CD4-positive, CD25-positive, alpha-beta regulatory T cell (primary cell): ENCODE measurements at regions not wholly inside any gene's neighbourhood (a gene's known extent, or its start where the extent isn't known, plus 50 kb on each side); places are given as distances from the start of the nearest gene placed in this dataset.

Experiments
- ATAC-seq, 2 donors: fragments of 150-1000 bp; cut with Tn5 transposase; one replicate each; pipeline ENCODE4 v1.10.0; 2021; ENCODE audit warnings: low read depth in 2 of 2, moderate number of reproducible peaks in 2 of 2, moderate library complexity in 1 of 2
- DNase-seq, 3 donors: peaks; one replicate each; pipeline versions ENCODE4 v3.0.0 to v3.0.0-alpha.2; 2012 to 2022; ENCODE audit warnings: mixed read lengths in 1 of 3
- H3K27ac ChIP-seq: one replicate; pipeline ENCODE4 v1.7.0; 2013; ENCODE audit warnings: mild to moderate bottlenecking, low read length; ENCODE audit not compliant: insufficient read depth, poor library complexity, severe bottlenecking
- H3K27me3 ChIP-seq: one replicate; pipeline ENCODE4 v1.7.0; 2013; ENCODE audit warnings: low read length; ENCODE audit not compliant: control insufficient read depth, insufficient read depth
- H3K36me3 ChIP-seq: one replicate; pipeline ENCODE4 v1.7.0; 2013; ENCODE audit warnings: mild to moderate bottlenecking, low read length, moderate library complexity; ENCODE audit not compliant: control insufficient read depth, insufficient read depth
- H3K4me1 ChIP-seq: 2 replicates; pipeline ENCODE4 v1.7.0; 2013; ENCODE audit warnings: mild to moderate bottlenecking, low read length; ENCODE audit not compliant: insufficient read depth, control insufficient read depth, poor library complexity, severe bottlenecking
- H3K4me3 ChIP-seq: one replicate; pipeline ENCODE4 v1.7.0; 2013; ENCODE audit warnings: low read depth, mild to moderate bottlenecking, low read length, moderate library complexity
- H3K9me3 ChIP-seq, 2 experiments: 1 replicate in 1 of 2; 2 replicates in 1 of 2; pipeline ENCODE4 v1.7.0; 2013; ENCODE audit warnings: low read length in 2 of 2, mild to moderate bottlenecking in 1 of 2, moderate library complexity in 1 of 2; ENCODE audit not compliant: control insufficient read depth in 2 of 2
- H3K27ac Mint-ChIP-seq, 3 donors: one replicate each; pipeline ENCODE4 v1.8.0; 2020 to 2022; ENCODE audit warnings: mild to moderate bottlenecking in 3 of 3, mixed read lengths in 3 of 3, moderate library complexity in 2 of 3
- H3K27me3 Mint-ChIP-seq: one replicate; pipeline ENCODE4 v1.8.0; 2022; ENCODE audit warnings: mild to moderate bottlenecking, mixed read lengths
- H3K36me3 Mint-ChIP-seq: one replicate; pipeline ENCODE4 v1.8.0; 2020; ENCODE audit warnings: mixed read lengths
- H3K4me1 Mint-ChIP-seq, 4 donors: one replicate each; pipeline ENCODE4 v1.8.0; 2020 to 2022; ENCODE audit warnings: mixed read lengths in 4 of 4, mild to moderate bottlenecking in 1 of 4
- H3K4me3 Mint-ChIP-seq, 4 donors: one replicate each; pipeline ENCODE4 v1.8.0; 2020 to 2022; ENCODE audit warnings: mild to moderate bottlenecking in 4 of 4, mixed read lengths in 4 of 4, moderate library complexity in 3 of 4
- H3K9me3 Mint-ChIP-seq, 7 donors: one replicate each; pipeline ENCODE4 v1.8.0; 2020 to 2022; ENCODE audit warnings: mixed read lengths in 7 of 7, mild to moderate bottlenecking in 3 of 7, moderate library complexity in 2 of 7

- H3K27ac Mint-ChIP-seq, result no peak overlapping the region
- Histone ChIP-seq H3K27me3 (no peaks in the 10 kb centered on the region), H3K36me3 (no peaks in the 10 kb centered on the region), H3K4me1 (no peaks in the 10 kb centered on the region), H3K4me3 (no peak overlapping the region), H3K9me3 (no peaks in the 10 kb centered on the region), H3K27ac (no peak overlapping the region)
- no peak overlapping the region for H3K4me3 Mint-ChIP-seq
- H3K9me3 Mint-ChIP-seq, result peaks cover 0 to 6% (median 2%) of the 10 kb centered on the region in 7 donors
- H3K4me1 Mint-ChIP-seq, result no peaks in the 10 kb centered on the region
- DNase-seq, result no peak
- no peaks in the 10 kb centered on the region for H3K27me3 Mint-ChIP-seq
- H3K36me3 Mint-ChIP-seq, result no peaks in the 10 kb centered on the region
- no peak for ATAC-seq
These were observed 183.5 kb downstream of the HNMT start for GRCh38 chr2:138147796-138148195.

GRCh38 chr2:138155304-138155703, 191.0 kb downstream of the HNMT start:
- Mint-ChIP-seq H3K9me3 (peaks cover 0 to 3% (median 0%) of the 10 kb centered on the region in 7 donors), H3K27ac (no peak overlapping the region), H3K36me3 (no peaks in the 10 kb centered on the region), H3K27me3 (no peaks in the 10 kb centered on the region), H3K4me3 (no peak overlapping the region), H3K4me1 (no peaks in the 10 kb centered on the region)
- H3K9me3 ChIP-seq, result no peaks in the 10 kb centered on the region
- H3K4me3 ChIP-seq, result no peak overlapping the region
- ATAC-seq (no peak), DNase-seq (no peak)
- H3K27me3 ChIP-seq, result no peaks in the 10 kb centered on the region
- H3K36me3 ChIP-seq, result no peaks in the 10 kb centered on the region
- H3K27ac ChIP-seq, result no peak overlapping the region
- H3K4me1 ChIP-seq, result no peaks in the 10 kb centered on the region

- no peak overlapping the region for H3K4me3 ChIP-seq
- no peak overlapping the region for H3K27ac ChIP-seq
- Mint-ChIP-seq H3K36me3 (no peaks in the 10 kb centered on the region), H3K9me3 (peaks cover 0 to 2% (median 0%) of the 10 kb centered on the region in 7 donors), H3K27ac (no peak overlapping the region), H3K27me3 (no peaks in the 10 kb centered on the region), H3K4me3 (no peak overlapping the region), H3K4me1 (no peaks in the 10 kb centered on the region)
- ATAC-seq (no peak), DNase-seq (no peak)
- H3K4me1 ChIP-seq, result no peaks in the 10 kb centered on the region
- H3K27me3 ChIP-seq, result no peaks in the 10 kb centered on the region
- no peaks in the 10 kb centered on the region for H3K36me3 ChIP-seq
- no peaks in the 10 kb centered on the region for H3K9me3 ChIP-seq
These were observed 193.1 kb downstream of the HNMT start for GRCh38 chr2:138157372-138157771.

GRCh38 chr2:138170485-138170884, 206.2 kb downstream of the HNMT start:
- Histone ChIP-seq H3K27me3 (no peaks in the 10 kb centered on the region), H3K4me3 (no peak overlapping the region), H3K4me1 (no peaks in the 10 kb centered on the region), H3K27ac (no peak overlapping the region), H3K36me3 (no peaks in the 10 kb centered on the region), H3K9me3 (no peaks in the 10 kb centered on the region)
- Mint-ChIP-seq H3K27ac (no peak overlapping the region), H3K4me1 (no peaks in the 10 kb centered on the region), H3K36me3 (no peaks in the 10 kb centered on the region), H3K9me3 (peaks cover 0 to 23% (median 7%) of the 10 kb centered on the region in 7 donors), H3K4me3 (no peak overlapping the region), H3K27me3 (no peaks in the 10 kb centered on the region)
- DNase-seq (no peak), ATAC-seq (no peak)

GRCh38 chr2:138171244-138171643, 207.0 kb downstream of the HNMT start:
- no peak overlapping the region for H3K27ac ChIP-seq
- no peaks in the 10 kb centered on the region for H3K36me3 Mint-ChIP-seq
- no peak overlapping the region for H3K4me3 ChIP-seq
- H3K4me1 ChIP-seq, result no peaks in the 10 kb centered on the region
- H3K27me3 ChIP-seq, result no peaks in the 10 kb centered on the region
- no peaks in the 10 kb centered on the region for H3K36me3 ChIP-seq
- DNase-seq, result no peak
- H3K4me3 Mint-ChIP-seq, result no peak overlapping the region
- peaks cover 0 to 21% (median 7%) of the 10 kb centered on the region in 7 donors for H3K9me3 Mint-ChIP-seq
- H3K4me1 Mint-ChIP-seq, result no peaks in the 10 kb centered on the region
- no peak for ATAC-seq
- no peak overlapping the region for H3K27ac Mint-ChIP-seq
- H3K9me3 ChIP-seq, result no peaks in the 10 kb centered on the region
- H3K27me3 Mint-ChIP-seq, result no peaks in the 10 kb centered on the region

- Mint-ChIP-seq H3K27me3 (no peaks in the 10 kb centered on the region), H3K27ac (no peak overlapping the region), H3K9me3 (peaks cover 0 to 7% (median 0%) of the 10 kb centered on the region in 7 donors), H3K4me1 (no peaks in the 10 kb centered on the region), H3K4me3 (no peak overlapping the region), H3K36me3 (no peaks in the 10 kb centered on the region)
- ATAC-seq, result no peak
- Histone ChIP-seq H3K4me3 (no peak overlapping the region), H3K9me3 (no peaks in the 10 kb centered on the region), H3K4me1 (no peaks in the 10 kb centered on the region), H3K36me3 (no peaks in the 10 kb centered on the region), H3K27ac (no peak overlapping the region), H3K27me3 (no peaks in the 10 kb centered on the region)
- no peak for DNase-seq
These were observed 210.8 kb downstream of the HNMT start for GRCh38 chr2:138175066-138175465.

GRCh38 chr2:138176862-138177439, 212.7 kb downstream of the HNMT start:
- no peak overlapping the region for H3K4me3 ChIP-seq
- no peaks in the 10 kb centered on the region for H3K9me3 ChIP-seq
- DNase-seq, result no peak
- Mint-ChIP-seq H3K36me3 (no peaks in the 10 kb centered on the region), H3K4me1 (no peaks in the 10 kb centered on the region), H3K27ac (no peak overlapping the region), H3K4me3 (no peak overlapping the region), H3K27me3 (no peaks in the 10 kb centered on the region), H3K9me3 (peaks cover 0 to 3% (median 0%) of the 10 kb centered on the region in 7 donors)
- no peaks in the 10 kb centered on the region for H3K27me3 ChIP-seq
- no peak overlapping the region for H3K27ac ChIP-seq
- no peaks in the 10 kb centered on the region for H3K36me3 ChIP-seq
- no peak for ATAC-seq
- no peaks in the 10 kb centered on the region for H3K4me1 ChIP-seq

GRCh38 chr2:138177693-138178092, 213.4 kb downstream of the HNMT start:
- DNase-seq (no peak), ATAC-seq (no peak)
- no peaks in the 10 kb centered on the region for H3K4me1 Mint-ChIP-seq
- no peak overlapping the region for H3K27ac ChIP-seq
- no peaks in the 10 kb centered on the region for H3K27me3 ChIP-seq
- no peaks in the 10 kb centered on the region for H3K4me1 ChIP-seq
- peaks cover 0 to 3% (median 0%) of the 10 kb centered on the region in 7 donors for H3K9me3 Mint-ChIP-seq
- H3K4me3 Mint-ChIP-seq, result no peak overlapping the region
- H3K36me3 ChIP-seq, result no peaks in the 10 kb centered on the region
- no peak overlapping the region for H3K4me3 ChIP-seq
- no peaks in the 10 kb centered on the region for H3K9me3 ChIP-seq
- H3K36me3 Mint-ChIP-seq, result no peaks in the 10 kb centered on the region
- no peak overlapping the region for H3K27ac Mint-ChIP-seq
- no peaks in the 10 kb centered on the region for H3K27me3 Mint-ChIP-seq
